ENCODE measurements at regions not wholly inside any gene's neighbourhood (a gene's known extent, or its start where the extent isn't known, plus 50 kb on each side); places are given as distances from the start of the nearest gene placed in this dataset.

- no peak for ATAC-seq (ENCODE audit: insufficient read depth, low read depth)
- no peaks in the 10 kb centered on the region for H4K20me1 ChIP-seq (ENCODE audit: insufficient read depth, low read length)
- H2AFZ ChIP-seq (ENCODE audit: low read depth, low read length), result no peak overlapping the region
- no peak overlapping the region for H3K4me2 ChIP-seq (ENCODE audit: insufficient read depth, low read length)
- TF ChIP-seq CTCF (IDR thresholded peaks at IDR 0.05; ENCODE audit: borderline replicate concordance, extremely low read depth, low read length, poor library complexity, severe bottlenecking) (no peak), EZH2 (IDR thresholded peaks at IDR 0.05; ENCODE audit: borderline replicate concordance, low read depth, low read length, severe bottlenecking) (no peak)
- H3K36me3 ChIP-seq (ENCODE audit: insufficient read depth, low read length), result no peaks in the 10 kb centered on the region
- H3K4me3 ChIP-seq (ENCODE audit: low read depth in 1 of 2, low read length in 2 of 2), result no peak overlapping the region
- no peak overlapping the region for H3K9ac ChIP-seq (ENCODE audit: low read depth, low read length)
- DNase-seq, result no peak
- H3K4me1 ChIP-seq (ENCODE audit: insufficient read depth, low read length), result no peaks in the 10 kb centered on the region
- no peak overlapping the region for H3K27ac ChIP-seq (ENCODE audit: low read length)
- no peaks in the 10 kb centered on the region for H3K79me2 ChIP-seq (ENCODE audit: insufficient read depth, low read length)
- H3K9me3 ChIP-seq (ENCODE audit: insufficient read depth, low read length, severe bottlenecking), result no peaks in the 10 kb centered on the region
- H3K27me3 ChIP-seq (ENCODE audit: insufficient read depth, low read length, poor library complexity), result no peaks in the 10 kb centered on the region
Observed at GRCh38 chr14:82067221-82067875, 533.7 kb upstream of the SEL1L start.

- H3K4me1 ChIP-seq (ENCODE audit: insufficient read depth, low read length), result no peaks in the 10 kb centered on the region
- no peaks in the 10 kb centered on the region for H3K9me3 ChIP-seq (ENCODE audit: insufficient read depth, low read length, severe bottlenecking)
- no peak overlapping the region for H2AFZ ChIP-seq (ENCODE audit: low read depth, low read length)
- H3K36me3 ChIP-seq (ENCODE audit: insufficient read depth, low read length), result no peaks in the 10 kb centered on the region
- ATAC-seq (ENCODE audit: insufficient read depth, low read depth), result no peak
- no peak for TF ChIP-seq CTCF (IDR thresholded peaks at IDR 0.05; ENCODE audit: borderline replicate concordance, extremely low read depth, low read length, poor library complexity, severe bottlenecking)
- H3K27ac ChIP-seq (ENCODE audit: low read length), result no peak overlapping the region
- no peaks in the 10 kb centered on the region for H3K27me3 ChIP-seq (ENCODE audit: insufficient read depth, low read length, poor library complexity)
- no peak overlapping the region for H3K4me3 ChIP-seq (ENCODE audit: low read depth in 1 of 2, low read length in 2 of 2)
- H4K20me1 ChIP-seq (ENCODE audit: insufficient read depth, low read length), result no peaks in the 10 kb centered on the region
- DNase-seq, result no peak
- no peak overlapping the region for H3K9ac ChIP-seq (ENCODE audit: low read depth, low read length)
- no peak overlapping the region for H3K4me2 ChIP-seq (ENCODE audit: insufficient read depth, low read length)
- no peaks in the 10 kb centered on the region for H3K79me2 ChIP-seq (ENCODE audit: insufficient read depth, low read length)
Observed at GRCh38 chr14:82070040-82070439, 536.4 kb upstream of the SEL1L start.

GRCh38 chr14:82070753-82071152, 537.1 kb upstream of the SEL1L start:
- no peak overlapping the region for H2AFZ ChIP-seq (ENCODE audit: low read depth, low read length)
- H3K36me3 ChIP-seq (ENCODE audit: insufficient read depth, low read length), result no peaks in the 10 kb centered on the region
- no peak overlapping the region for H3K9ac ChIP-seq (ENCODE audit: low read depth, low read length)
- no peaks in the 10 kb centered on the region for H4K20me1 ChIP-seq (ENCODE audit: insufficient read depth, low read length)
- DNase-seq, result no peak
- no peak overlapping the region for H3K4me2 ChIP-seq (ENCODE audit: insufficient read depth, low read length)
- TF ChIP-seq CTCF (IDR thresholded peaks at IDR 0.05; ENCODE audit: borderline replicate concordance, extremely low read depth, low read length, poor library complexity, severe bottlenecking), result no peak
- no peak for TF ChIP-seq EZH2 (IDR thresholded peaks at IDR 0.05; ENCODE audit: borderline replicate concordance, low read depth, low read length, severe bottlenecking)
- no peaks in the 10 kb centered on the region for H3K79me2 ChIP-seq (ENCODE audit: insufficient read depth, low read length)
- H3K9me3 ChIP-seq (ENCODE audit: insufficient read depth, low read length, severe bottlenecking), result no peaks in the 10 kb centered on the region
- no peak overlapping the region for H3K27ac ChIP-seq (ENCODE audit: low read length)
- no peak for ATAC-seq (ENCODE audit: insufficient read depth, low read depth)
- no peak overlapping the region for H3K4me3 ChIP-seq (ENCODE audit: low read depth in 1 of 2, low read length in 2 of 2)
- no peaks in the 10 kb centered on the region for H3K27me3 ChIP-seq (ENCODE audit: insufficient read depth, low read length, poor library complexity)
- no peaks in the 10 kb centered on the region for H3K4me1 ChIP-seq (ENCODE audit: insufficient read depth, low read length)

GRCh38 chr14:82073547-82073946, 539.9 kb upstream of the SEL1L start:
- DNase-seq (no peak), ATAC-seq (ENCODE audit: insufficient read depth, low read depth) (no peak)
- Histone ChIP-seq H4K20me1 (ENCODE audit: insufficient read depth, low read length) (no peaks in the 10 kb centered on the region), H3K9me3 (ENCODE audit: insufficient read depth, low read length, severe bottlenecking) (no peaks in the 10 kb centered on the region), H3K4me2 (ENCODE audit: insufficient read depth, low read length) (no peak overlapping the region), H3K9ac (ENCODE audit: low read depth, low read length) (no peak overlapping the region), H3K27me3 (ENCODE audit: insufficient read depth, low read length, poor library complexity) (no peaks in the 10 kb centered on the region), H3K4me3 (ENCODE audit: low read depth in 1 of 2, low read length in 2 of 2) (no peak overlapping the region), H2AFZ (ENCODE audit: low read depth, low read length) (no peak overlapping the region), H3K79me2 (ENCODE audit: insufficient read depth, low read length) (no peaks in the 10 kb centered on the region), H3K4me1 (ENCODE audit: insufficient read depth, low read length) (no peaks in the 10 kb centered on the region), H3K36me3 (ENCODE audit: insufficient read depth, low read length) (no peaks in the 10 kb centered on the region), H3K27ac (ENCODE audit: low read length) (no peak overlapping the region)
- no peak for TF ChIP-seq EZH2 (IDR thresholded peaks at IDR 0.05; ENCODE audit: borderline replicate concordance, low read depth, low read length, severe bottlenecking)
- TF ChIP-seq CTCF (IDR thresholded peaks at IDR 0.05; ENCODE audit: borderline replicate concordance, extremely low read depth, low read length, poor library complexity, severe bottlenecking), result no peak

All from DND-41 (cell line).